ENCODE measurements at regions not wholly inside any gene's neighbourhood (a gene's known extent, or its start where the extent isn't known, plus 50 kb on each side); places are given as distances from the start of the nearest gene placed in this dataset.

DNA sequence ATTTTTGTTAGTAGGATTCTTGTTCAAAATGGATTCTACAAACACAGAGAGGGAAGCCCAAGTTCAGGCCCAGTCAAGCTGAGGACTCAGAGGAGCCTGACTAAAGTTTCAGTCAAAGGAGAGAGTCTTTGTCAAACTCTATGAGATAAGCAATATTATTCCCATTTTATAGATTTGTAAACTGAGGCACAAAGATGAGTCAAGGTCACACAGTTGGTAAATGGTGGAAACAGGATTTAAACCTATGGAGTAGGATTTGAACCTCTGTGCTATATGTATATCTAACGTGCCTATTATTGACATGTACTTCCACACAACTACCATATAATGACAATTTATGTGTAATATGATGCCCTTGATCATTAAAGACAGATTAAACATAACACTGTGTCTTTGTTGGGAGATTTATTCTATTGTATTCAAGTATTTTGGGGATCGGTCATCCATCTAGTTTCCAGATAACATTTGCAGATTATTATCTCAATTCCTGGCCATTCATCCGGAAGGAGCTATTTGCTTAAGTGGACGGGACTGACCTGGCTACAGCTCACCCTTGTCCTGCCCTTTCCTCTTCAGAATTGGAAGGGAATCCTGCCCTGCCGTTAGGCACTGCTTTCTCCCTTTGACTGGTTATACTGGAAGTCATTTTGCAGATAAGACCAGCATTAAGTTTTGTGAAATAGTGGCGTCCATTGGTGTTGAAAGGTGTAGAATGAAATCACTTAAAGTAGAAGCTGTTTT lies 86.1 kb upstream of the LMO4 start:
- Histone ChIP-seq H2AFZ (replicated peaks; ENCODE audit: low read length, poor library complexity) (no peak overlapping the region), H4K20me1 (ENCODE audit: insufficient read depth, low read length) (no peaks in the 10 kb centered on the region), H2BK15ac (ENCODE audit: low read depth, low read length) (no peak overlapping the region), H3K4me1 (ENCODE audit: control insufficient read depth, insufficient read depth, low read length) (peaks cover 2% of the 10 kb centered on the region; the same call in 1 of the 2 replicates), H3K23ac (ENCODE audit: low read depth, low read length) (no peak overlapping the region), H3K79me1 (ENCODE audit: low read depth in 1 of 2, low read length in 2 of 2) (no peaks in the 10 kb centered on the region), H2AK9ac (replicated peaks; ENCODE audit: low read depth, low read length, poor library complexity) (no peak overlapping the region), H2BK120ac (ENCODE audit: low read depth, low read length) (no peak overlapping the region), H2BK5ac (ENCODE audit: low read depth, low read length, poor library complexity, severe bottlenecking) (no peak overlapping the region), H2BK20ac (ENCODE audit: low read depth, low read length) (no peak overlapping the region), H3K9me1 (ENCODE audit: insufficient read depth, low read length) (no peaks in the 10 kb centered on the region), H4K91ac (ENCODE audit: insufficient read depth, low read depth, low read length) (no peak overlapping the region), H3K27ac (ENCODE audit: insufficient read depth, low read length) (no peak overlapping the region), H4K8ac (ENCODE audit: low read depth in 2 of 2, low read length in 2 of 2) (no peak overlapping the region), H3K18ac (ENCODE audit: low read depth, low read length) (no peak overlapping the region), H3K4ac (ENCODE audit: low read depth, low read length) (no peak overlapping the region), H3K14ac (replicated peaks; ENCODE audit: low read depth, low read length) (no peak overlapping the region), H3K4me3 (ENCODE audit: insufficient read depth, low read depth, low read length) (no peak overlapping the region), H3K4me2 (ENCODE audit: low read depth, low read length) (no peak overlapping the region), H4K5ac (ENCODE audit: low read depth, low read length) (no peak overlapping the region), H3K56ac (ENCODE audit: extremely low read depth, insufficient read depth, low read length) (no peak overlapping the region), H3K36me3 (ENCODE audit: control insufficient read depth, insufficient read depth, low read length) (no peaks in the 10 kb centered on the region), H3K9ac (ENCODE audit: low read depth, low read length) (no peak overlapping the region), H2AK5ac (ENCODE audit: low read depth, low read length) (no peak overlapping the region), H3K9me3 (ENCODE audit: control insufficient read depth, insufficient read depth, low read length) (peaks cover 2% of the 10 kb centered on the region; the same call in 1 of the 2 replicates), H3K27me3 (ENCODE audit: control insufficient read depth, insufficient read depth, low read length) (no peaks in the 10 kb centered on the region)
- in situ Hi-C loops (cut with MboI; ENCODE audit: low sequenced_read_pairs) (no loop called here), intact Hi-C loops (cut with micrococcal nuclease) (no loop called here), dilution Hi-C loops (cut with HindIII; ENCODE audit: low sequenced_read_pairs, unreplicated experiment) (no loop called here)
- ChIA-PET POLR2A (ENCODE audit: unreplicated experiment) (no interaction called here), CTCF (interaction anchor here (1.0 to 1.1 kb wide), 2 partner anchors 10 to 35 kb away, joined by 3 read pairs; no protein-coding TSS in a partner anchor)
- no TSS peak for BruUV-seq (replicated peaks)
- no peak for DNase-seq
- 100% methylated on average over 1 of the region's 6 CpGs; no CpG with 5 or more reads in 1 of the 2 experiments for WGBS, 2 experiments (ENCODE audit: extremely low coverage in 2 of 2, insufficient read length in 1 of 2)
- no peak for ATAC-seq (ENCODE audit: low read depth)
- TF ChIP-seq MAZ (IDR thresholded peaks at IDR 0.05; ENCODE audit: borderline replicate concordance, low read depth, low read length) = no peak
- TF ChIP-seq CEBPB (IDR thresholded peaks at IDR 0.05; ENCODE audit: low read depth, low read length) = no peak
- no peak for TF ChIP-seq POLR2A (IDR thresholded peaks at IDR 0.05; ENCODE audit: low read depth, low read length)
- TF ChIP-seq, protein P1, sequence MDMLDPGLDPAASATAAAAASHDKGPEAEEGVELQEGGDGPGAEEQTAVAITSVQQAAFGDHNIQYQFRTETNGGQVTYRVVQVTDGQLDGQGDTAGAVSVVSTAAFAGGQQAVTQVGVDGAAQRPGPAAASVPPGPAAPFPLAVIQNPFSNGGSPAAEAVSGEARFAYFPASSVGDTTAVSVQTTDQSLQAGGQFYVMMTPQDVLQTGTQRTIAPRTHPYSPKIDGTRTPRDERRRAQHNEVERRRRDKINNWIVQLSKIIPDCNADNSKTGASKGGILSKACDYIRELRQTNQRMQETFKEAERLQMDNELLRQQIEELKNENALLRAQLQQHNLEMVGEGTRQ (IDR thresholded peaks at IDR 0.05; ENCODE audit: low read depth, low read length) = no peak
- no peak for TF ChIP-seq MXI1 (IDR thresholded peaks at IDR 0.05; ENCODE audit: borderline replicate concordance, low read depth, low read length)

Measured in IMR-90 (cell line).